Smooth muscle cell of the brain vasculature (primary cell): ENCODE measurements at regions not wholly inside any gene's neighbourhood (a gene's known extent, or its start where the extent isn't known, plus 50 kb on each side); places are given as distances from the start of the nearest gene placed in this dataset.
"Not testable (repeated sequence)": the region's sequence is repeated elsewhere in the genome, so short reads cannot be mapped to it uniquely, and the experiment has no call there.

Experiments
- DNase-seq: peaks from one replicate; pipeline ENCODE4 v3.0.0-alpha.2; 2012; ENCODE audit warnings: low read depth, low spot score

DNA sequence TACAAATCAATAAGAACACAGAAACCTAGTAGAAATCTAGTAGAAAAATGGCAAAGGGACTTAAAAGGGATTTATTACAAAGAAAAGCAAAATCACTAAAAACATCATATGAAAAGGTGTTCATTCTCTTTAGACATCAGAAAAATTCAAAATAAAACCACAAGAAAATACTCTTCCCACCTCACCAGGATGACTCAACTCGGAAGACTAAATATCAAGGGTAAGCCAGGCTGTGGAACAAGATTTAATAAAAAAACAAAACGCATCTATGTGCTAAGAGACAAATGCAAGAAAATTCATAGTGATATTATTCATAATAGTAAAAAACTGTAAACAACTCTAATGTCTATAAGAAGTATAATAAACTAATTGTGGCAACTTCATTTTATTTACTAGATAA lies 181.6 kb upstream of the GHR start:
- DNase-seq: no peak

- DNase-seq: no peak
Measured at GRCh38 chr5:42242210-42242609, 181.0 kb upstream of the GHR start.

DNA sequence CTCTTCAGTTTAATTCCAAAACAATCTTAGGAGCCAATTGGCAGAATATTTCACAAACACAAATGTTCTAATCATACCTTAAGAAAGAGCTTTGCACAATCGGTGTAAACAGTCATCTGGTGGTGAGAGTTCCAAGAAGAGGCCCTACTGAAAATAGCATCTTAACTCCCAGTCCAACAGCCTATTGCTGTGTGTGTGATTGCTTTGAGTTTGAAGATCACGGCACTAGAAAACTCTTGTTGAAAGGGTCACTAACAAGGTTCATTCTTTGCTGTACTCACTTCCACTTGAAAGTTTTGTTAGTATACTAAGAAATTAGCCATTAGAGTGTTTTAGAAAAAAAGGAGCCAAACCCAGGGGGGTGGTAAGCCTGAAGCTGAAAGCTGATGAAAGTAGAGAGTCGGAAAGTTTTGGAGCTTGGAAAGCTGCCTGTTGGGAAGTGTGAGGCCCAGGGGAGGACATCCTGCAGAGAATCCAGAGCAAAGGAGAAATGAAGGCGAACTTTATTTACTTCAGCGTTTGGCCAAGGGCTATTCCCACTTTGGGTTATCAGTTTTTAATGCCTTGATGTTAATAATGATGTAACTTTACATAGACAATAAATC lies 180.3 kb upstream of the GHR start:
- DNase-seq: no peak

GRCh38 chr5:42252306-42252705 lies 170.9 kb upstream of the GHR start:
- no peak for DNase-seq

DNA sequence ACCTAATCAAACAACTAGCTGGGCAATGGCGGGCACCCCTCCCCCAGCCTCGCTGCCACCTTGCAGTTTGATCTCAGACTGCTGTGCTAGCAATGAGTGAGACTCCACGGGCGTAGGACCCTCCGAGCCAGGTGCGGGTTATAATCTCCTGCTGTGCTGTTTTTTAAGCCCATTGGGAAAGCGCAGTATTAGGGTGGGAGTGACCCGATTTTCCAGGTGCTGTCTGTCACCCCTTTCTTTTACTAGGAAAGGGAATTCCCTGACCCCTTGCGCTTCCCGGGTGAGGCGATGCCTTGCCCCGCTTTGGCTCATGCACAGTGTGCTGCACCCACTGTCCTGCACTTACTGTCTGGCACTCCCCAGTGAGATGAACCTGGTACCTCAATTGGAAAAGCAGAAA lies 163.3 kb upstream of the GHR start:
- not testable (repeated sequence) for DNase-seq

DNA sequence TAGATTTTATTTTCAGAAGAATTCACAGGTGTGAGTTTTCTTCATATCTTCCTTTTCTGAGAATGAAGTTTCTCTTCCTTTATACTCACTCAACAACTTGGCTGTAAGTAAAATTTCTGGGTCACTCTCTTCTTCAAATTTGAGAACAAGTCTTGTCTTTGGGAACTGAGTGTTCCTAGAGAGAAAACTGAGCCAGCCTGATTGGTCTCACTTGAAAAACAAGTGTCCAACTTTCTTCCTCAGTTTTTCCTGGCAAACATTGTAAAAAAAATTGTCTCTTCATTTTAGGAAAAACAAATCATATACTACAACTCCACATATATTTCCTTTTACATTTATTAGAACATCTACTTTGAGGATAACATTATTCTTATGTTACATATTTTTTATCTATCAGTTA lies 156.1 kb upstream of the GHR start:
- DNase-seq: no peak

DNA sequence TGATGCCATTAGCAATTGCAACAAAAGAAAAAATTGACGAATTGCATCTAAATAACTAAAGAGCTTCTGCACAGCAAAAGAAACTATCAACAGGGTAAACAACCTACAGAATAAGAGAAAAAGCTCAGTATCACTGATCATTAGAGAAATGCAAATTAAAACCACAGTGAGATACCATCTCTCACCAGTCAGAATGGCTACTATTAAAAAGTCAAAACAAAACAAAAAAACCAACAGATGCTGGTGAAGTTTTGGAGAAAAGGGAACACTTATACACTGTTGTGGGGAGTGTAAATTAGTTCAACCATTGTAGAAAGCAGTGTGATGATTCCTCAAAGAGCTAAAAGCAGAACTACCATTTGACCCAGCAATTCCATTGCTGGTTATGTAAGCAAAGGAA lies 155.1 kb upstream of the GHR start:
- DNase-seq: not testable (repeated sequence)

GRCh38 chr5:42268630-42269029 lies 154.6 kb upstream of the GHR start:
- DNase-seq: no peak

GRCh38 chr5:42270771-42271170 lies 152.5 kb upstream of the GHR start:
- DNase-seq: no peak

DNA sequence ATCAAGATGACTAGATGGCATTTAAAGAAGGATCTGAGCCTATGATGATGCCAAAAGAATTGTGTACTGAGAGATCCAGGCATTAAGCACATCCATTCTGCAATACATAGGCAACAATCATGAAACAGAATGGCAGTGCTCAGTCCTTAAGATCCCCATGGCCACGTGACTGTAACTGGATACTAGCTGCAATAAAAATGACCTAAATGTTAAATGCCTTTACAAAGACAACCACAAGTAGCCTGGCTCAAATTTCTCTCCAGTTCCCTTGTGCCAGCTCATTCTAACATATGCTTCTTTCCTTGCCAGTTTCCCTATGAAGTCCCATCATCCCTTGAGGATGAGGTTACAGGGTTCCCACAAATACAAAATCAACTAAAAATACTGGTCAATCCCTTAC lies 148.3 kb upstream of the GHR start:
- DNase-seq: no peak

DNA sequence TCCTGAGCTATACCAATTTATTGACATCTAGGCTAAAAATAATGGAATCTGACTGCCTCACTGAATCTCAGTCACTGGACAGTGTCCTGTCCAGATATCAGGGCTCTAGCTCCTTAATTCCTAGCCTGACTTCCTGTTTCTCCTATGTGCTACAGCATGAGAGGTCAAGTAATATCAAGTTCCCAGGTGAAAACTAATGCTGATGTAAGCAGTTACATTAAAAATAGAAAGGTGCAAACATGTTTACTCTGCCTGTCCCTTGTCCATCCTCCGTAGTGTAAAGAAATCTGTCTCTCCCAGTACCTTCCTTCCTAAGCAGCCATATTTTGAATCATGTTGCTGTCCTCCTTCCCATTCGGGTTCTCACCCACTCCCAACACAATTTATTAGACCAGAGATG lies 145.9 kb upstream of the GHR start:
- no peak for DNase-seq

DNA sequence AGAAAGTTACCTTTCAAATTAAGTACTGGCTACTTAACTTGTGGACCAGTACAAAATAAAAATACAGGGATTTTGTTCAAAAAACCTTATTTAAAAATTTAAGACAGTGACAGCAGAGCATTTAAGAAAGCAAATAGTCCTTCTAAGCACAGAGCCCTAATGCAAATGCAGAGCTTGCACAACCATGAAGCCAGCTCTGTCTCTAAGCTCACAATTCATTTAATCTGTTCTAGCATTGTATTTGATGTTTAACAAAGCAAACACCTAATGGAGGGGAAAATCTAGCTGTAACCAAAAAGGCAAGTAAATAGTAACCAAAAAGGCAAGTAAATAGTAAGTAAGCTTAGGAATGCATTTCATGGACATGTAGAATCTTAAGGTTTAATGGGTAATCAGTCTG lies 138.7 kb upstream of the GHR start:
- no peak for DNase-seq

DNA sequence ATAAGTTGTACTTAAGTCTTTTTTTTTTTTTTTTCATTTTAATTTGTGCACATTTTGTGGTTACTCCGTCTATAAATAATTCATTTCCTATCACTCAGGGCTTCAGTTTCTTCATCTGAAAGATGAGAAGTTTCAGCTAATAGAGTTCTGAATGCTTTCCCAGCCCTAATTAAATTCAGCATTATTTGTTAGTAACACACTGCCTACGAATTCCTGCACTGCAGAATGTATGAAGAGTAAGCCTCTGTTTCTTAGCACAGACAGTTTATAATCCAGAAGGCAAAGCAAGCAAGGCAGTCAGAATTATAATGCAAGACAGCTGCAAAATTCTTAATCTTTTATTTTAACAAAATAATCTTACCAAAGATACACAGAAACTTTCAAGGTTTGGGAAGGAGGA lies 138.0 kb upstream of the GHR start:
- DNase-seq: no peak

DNA sequence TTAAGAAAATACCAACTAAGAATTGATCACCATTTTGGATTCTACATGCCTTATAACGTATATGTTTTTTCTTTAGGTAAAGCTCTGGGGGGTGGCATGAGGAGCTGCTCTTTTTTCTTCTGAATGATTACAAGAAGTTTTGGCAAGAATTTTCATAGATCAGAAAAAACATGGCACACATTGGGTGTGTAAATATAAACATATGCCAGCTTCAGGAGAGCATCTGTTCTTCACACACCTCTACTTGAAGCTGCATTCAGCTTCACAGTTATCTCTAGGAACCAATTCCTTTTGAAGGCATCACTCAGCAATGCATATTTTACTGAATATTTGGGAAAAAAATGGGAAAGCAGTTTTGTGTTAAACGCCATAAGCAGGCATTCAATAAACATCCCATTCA lies 122.7 kb upstream of the GHR start:
- DNase-seq: no peak

- DNase-seq: no peak
Measured at GRCh38 chr5:42301349-42301748, 121.9 kb upstream of the GHR start.

GRCh38 chr5:42302186-42302585 lies 121.1 kb upstream of the GHR start:
- no peak for DNase-seq

GRCh38 chr5:42306287-42306686 lies 117.0 kb upstream of the GHR start:
- no peak for DNase-seq

DNA sequence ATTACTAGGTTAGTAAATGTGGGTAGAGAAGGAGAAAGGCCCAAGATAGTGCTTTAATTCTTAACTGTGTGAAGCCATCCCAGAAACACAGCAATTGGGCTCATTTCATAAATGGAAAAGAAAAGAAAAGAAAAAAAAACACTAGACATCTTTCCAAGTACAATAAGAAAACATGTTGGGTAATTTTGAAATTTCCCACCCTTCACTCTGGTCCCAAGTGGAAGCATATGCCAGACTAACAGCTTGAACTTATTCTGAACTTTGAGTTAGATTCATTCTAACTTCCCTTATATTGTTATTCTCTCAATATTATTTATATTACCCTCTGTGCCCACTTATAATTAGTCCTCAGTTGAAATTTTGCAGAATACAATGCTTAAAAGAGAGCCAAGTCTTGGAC lies 113.4 kb upstream of the GHR start:
- no peak for DNase-seq

DNA sequence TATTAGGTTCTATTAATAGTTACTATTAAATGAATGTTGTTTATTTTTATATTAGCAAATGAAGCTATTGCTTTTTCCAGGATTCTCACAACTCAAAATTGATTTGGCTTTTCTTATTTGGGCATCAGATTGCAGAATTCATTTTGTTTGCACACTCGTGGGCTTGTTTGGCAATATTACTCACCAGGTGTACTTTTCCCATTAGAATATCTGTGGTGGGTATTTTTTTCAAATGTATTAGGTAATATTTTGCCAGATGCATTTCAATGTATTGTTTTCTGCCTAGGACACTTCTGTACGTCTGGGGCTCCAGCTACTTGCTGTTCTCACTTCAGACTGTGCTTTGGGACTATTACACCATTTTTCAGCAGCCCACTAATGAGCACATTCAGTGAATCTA lies 108.0 kb upstream of the GHR start:
- no peak for DNase-seq

GRCh38 chr5:42317575-42317974 lies 105.7 kb upstream of the GHR start:
- DNase-seq: no peak

GRCh38 chr5:42319546-42319945 lies 103.7 kb upstream of the GHR start:
- not testable (repeated sequence) for DNase-seq

DNA sequence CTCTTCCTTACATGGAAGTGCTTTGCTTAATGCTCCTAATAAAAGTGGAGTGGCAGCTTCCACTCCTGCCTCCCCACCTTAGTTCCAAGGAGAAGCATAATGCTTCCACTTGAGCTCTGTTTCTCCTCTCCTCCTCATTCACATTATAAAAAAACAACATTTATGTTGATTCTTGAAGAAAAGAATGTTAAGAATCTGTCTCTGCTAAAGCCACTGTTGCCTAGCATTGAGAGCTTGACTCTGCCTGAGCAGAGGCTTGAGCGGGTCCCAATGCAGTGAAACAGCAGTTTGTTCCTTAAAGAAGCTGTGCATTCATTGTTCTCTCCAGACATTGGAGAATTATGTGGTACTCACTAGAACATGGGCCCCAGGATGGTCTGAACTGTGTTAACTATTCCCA lies 101.5 kb upstream of the GHR start:
- DNase-seq: no peak

GRCh38 chr5:42337143-42337542 lies 86.1 kb upstream of the GHR start:
- no peak for DNase-seq

- no peak for DNase-seq
Measured at GRCh38 chr5:42337607-42338006, 85.6 kb upstream of the GHR start.
